NCI-H774 (cell line): ENCODE measurements at regions not wholly inside any gene's neighbourhood (a gene's known extent, or its start where the extent isn't known, plus 50 kb on each side); places are given as distances from the start of the nearest gene placed in this dataset.
"Not testable (repeated sequence)": the region's sequence is repeated elsewhere in the genome, so short reads cannot be mapped to it uniquely, and the experiment has no call there.

Experiments used
- DNase-seq: peaks from one replicate; lab custom pipeline; 2025; lab: John Stamatoyannopoulos, UW

DNA sequence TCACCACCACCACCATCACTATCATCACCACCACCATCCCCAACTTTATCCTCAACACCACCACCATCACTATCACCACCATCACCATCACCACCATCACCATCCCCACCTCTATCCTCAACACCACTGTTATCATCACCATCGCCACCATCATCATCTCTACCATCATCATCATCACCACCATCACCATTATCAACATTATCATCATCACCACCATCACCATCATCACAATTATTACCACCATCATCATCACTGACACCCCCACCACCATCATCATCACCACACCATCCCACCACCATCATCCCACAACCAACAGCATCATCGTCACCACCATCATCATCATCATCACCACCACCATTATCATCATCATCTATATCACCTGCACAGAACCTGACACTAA, 188.4 kb upstream of the PWP1 start:
- no peak for DNase-seq

DNA sequence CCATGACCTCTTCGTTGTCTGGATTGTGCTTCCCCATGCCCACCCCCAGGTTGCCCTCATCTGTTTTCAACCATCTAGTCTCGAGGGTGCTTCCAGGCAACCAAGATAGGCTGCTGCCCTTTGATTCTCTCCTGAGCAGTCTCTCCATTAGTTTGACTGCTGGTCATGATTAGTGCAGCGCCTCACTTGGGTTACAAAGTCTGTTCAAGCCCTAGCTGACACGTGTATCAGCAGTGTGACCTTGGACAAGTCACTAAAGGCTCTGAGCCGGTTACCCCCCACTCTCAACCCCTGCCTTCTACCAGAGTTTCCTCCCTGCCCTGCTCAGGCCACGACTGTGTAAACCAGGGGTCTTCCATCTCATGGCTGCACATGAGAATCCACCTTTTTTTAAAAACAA, 185.3 kb upstream of the PWP1 start:
- no peak for DNase-seq

- no peak for DNase-seq
Observed at GRCh38 chr12:107501681-107502080, 183.9 kb upstream of the PWP1 start.

DNA sequence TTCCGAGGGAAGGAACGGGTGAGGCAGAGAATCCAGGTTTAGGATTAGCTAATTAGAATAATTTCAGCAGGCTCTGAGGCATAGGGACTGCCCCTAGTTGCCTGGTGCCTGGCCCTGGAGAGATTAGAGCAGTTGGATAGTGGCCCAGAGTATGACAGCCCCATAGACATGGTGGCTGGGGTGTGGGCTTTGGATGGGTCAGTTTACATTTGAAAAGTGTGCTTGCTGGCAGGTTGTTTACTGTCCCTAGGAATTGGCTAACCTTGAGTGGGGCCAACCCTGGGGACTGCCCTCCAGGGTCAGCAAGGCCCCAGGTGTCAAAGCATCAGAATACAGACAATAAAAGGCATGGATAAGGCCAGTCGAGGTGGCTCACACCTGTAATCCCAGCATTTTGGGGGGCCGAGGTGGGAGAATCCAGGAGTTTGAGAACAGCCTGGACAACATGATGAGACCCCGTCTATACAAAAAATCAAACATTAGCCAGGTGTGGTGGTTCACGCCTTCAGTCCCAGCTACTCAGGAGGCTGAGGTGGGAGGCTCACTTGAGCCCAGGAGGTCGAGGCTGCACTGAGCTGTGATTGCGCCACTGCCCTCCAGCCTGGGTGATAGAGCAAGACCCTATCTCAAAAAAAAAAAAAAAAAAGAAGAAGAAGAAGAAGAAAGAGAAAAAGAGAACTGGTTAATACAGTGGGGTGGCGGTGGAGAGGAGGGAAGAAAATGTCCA, 182.3 kb upstream of the PWP1 start:
- DNase-seq: no peak

- DNase-seq: no peak
Observed at GRCh38 chr12:107503887-107504885, 181.4 kb upstream of the PWP1 start.

DNA sequence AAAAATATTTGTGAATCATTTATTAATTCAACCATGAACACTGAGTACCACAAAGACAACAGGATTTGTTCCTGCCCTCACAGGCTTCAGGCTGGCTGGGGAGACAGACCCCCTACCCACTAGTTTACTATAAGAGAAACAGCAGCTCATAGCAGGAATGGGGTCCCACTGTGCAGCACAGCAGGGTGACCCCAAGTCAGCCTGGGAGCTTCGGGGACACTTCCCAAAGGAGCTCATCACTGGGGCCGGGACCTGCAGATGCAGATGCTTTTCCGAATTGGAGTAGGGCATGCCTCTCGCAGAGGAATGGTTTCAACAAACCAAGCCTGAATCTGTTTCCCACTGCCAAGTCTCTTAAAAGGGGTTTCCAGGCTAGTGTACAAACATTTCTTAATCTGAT, 176.2 kb upstream of the PWP1 start:
- DNase-seq: no peak

GRCh38 chr12:107510211-107510610, 175.4 kb upstream of the PWP1 start:
- no peak for DNase-seq

DNA sequence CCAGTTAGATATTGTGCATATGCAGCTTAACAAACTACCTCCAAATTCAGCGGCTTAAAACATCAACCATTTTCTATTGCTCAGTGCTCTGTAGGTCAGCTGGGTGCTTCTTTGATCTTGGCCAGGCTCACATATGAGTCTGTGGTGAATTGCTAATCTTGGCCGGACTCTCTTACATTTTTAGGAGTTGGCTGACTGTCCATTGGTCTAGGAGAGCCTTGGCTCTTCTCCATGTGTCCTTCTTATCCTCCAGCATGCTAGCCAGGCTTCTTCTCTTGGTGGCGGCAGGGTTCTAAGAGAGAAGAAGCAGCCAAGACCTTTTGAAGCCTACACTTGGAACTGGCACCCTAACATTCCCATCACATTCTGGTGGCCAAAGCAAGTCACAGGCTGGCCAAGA, 174.3 kb upstream of the PWP1 start:
- DNase-seq: no peak

GRCh38 chr12:107512391-107512790, 173.2 kb upstream of the PWP1 start:
- DNase-seq: no peak

DNA sequence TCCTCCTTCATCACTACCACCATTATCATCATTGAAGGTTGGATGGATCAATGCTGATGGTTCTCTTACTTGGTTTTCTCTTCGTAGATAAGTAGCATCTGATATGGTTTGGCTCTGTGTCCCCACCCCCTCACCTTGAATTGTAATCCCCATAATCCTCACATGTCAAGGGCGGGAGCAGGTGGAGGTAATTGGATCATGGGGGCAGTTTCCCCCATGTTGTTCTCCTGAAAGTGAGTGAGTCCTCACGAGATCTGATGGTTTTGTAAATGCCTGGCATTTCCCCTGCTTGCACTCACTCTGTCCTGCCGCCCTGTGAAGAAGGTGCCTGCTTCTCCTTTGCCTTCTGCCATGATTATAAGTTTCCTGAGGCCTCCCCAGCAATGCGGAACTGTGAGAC, 172.4 kb upstream of the PWP1 start:
- DNase-seq: no peak

DNA sequence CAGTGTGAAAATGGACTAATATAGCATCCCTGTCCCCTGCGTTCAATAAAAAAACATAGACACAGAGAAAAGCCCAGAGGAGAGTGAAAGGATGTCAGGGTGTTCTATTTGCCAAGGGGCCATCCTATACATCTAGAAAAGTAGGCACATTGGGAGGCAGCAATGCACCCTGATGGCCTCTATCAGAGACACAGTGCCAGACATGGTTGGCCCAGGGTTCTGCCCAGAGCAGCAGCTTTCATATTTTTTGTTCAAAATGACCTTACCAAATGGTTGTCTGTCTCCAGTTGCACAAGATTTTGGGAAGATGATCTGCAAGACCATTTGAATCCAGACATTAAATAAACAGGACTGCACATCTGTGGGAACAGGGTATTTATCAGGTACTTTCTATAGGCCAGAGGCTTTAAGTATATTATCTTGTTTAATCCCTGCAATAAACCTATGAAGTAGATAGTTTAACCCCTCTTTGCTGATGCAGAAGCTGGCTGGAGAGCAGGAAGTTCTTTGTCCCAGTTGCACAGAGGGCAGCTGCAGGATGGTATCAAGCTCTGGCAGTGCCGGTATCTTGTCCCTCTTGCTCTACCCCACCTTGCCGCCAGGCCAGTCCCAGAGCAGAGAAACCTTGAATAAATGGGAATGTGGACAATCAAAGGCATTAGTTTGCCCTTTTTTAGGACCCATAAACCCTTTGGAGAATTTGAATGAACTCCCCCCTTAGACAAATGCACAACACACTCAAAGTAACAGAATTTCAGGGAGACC, 171.8 kb upstream of the PWP1 start:
- DNase-seq: no peak

- DNase-seq: no peak
Observed at GRCh38 chr12:107514887-107515445, 170.6 kb upstream of the PWP1 start.

- peak; percentile 24 for DNase-seq
Observed at GRCh38 chr12:107515446-107515958, 170.1 kb upstream of the PWP1 start.

GRCh38 chr12:107517816-107518215, 167.8 kb upstream of the PWP1 start:
- not testable (repeated sequence) for DNase-seq

DNA sequence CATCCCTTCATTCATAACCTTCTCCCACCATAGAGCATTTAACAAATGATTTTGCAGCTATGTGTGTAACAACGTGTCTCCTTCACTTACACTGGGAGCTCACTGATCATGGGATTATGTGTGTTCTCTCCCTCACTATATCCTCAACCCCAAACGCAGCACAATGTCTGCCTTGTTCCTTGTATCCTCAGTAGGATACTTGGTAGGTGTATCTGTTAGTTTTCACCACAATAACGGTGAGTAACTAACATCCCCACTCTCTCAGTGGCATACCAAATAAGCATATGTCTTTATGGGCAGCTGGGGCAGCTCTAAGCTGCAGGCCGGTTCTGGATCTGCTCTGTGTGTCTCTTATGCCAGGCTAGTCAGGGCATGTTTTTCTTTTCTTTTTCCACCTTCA, 166.7 kb upstream of the PWP1 start:
- DNase-seq: no peak

DNA sequence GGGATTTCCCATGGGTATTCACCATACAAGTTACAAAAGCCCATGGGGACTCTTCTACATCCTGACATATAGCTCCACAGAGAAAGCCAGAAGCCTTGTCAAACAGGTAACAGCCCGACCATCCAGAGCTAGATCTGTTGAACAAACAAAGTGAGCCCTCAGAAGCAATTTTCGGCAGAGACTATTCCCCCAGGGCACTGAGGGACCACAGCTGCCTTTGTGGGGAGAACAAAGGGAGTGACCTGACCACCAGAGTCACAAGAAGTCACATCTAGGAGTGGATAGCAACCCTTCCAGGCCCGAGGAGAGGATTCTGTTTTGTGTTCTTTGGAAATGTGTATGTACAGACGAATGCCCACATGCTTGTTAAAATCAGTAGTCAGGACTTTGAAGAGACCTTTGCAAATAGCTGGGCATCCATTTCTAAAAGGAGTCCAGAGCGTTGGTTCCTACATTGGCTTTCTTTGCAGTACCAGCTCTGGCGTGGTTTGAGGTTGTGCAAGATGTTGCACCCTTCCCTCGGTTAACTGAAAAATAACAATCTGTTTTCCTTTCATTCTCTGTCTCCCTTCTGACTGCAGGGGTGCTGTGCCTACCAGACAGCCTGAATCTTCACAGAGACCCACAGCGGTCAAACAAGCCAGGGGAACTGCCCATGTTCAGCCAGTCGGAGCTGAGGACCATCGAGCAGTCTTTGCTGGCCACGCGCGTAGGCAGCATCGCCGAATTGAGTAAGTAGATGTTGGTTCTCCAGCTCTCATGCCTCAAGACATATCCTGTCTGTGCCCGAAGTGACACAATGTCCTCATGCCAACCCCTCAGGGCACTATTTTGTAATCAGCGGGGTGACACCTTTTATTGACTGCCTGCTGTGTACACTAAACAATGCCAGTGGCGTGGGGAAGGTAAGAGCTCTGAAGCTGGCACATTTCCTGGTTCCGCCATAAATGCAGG, 165.4 kb upstream of the PWP1 start:
- DNase-seq: no peak

DNA sequence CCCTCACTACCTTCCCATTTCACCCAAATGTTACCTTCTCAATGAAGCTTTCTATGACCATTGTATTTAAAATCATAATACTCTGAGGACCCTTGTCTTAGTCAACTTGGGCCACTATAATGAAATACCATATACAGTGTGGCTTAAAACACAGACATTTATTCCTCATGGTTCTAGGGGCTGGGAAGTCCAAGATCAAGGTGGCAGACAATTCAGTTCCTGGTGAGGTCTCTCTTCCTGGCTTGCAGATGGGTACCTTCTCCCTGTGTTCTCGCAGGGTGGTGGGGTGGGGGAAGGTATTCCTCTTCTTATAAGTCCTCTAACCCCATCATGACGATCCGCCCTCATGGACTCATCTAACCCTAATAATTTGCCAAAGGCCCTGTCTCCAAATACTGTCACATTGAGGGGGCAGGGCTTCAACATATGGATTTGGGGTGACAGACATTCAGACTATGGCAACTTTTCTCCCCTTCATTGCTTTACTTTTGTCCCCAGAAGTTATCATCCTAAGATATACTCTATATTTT, 163.7 kb upstream of the PWP1 start:
- no peak for DNase-seq

DNA sequence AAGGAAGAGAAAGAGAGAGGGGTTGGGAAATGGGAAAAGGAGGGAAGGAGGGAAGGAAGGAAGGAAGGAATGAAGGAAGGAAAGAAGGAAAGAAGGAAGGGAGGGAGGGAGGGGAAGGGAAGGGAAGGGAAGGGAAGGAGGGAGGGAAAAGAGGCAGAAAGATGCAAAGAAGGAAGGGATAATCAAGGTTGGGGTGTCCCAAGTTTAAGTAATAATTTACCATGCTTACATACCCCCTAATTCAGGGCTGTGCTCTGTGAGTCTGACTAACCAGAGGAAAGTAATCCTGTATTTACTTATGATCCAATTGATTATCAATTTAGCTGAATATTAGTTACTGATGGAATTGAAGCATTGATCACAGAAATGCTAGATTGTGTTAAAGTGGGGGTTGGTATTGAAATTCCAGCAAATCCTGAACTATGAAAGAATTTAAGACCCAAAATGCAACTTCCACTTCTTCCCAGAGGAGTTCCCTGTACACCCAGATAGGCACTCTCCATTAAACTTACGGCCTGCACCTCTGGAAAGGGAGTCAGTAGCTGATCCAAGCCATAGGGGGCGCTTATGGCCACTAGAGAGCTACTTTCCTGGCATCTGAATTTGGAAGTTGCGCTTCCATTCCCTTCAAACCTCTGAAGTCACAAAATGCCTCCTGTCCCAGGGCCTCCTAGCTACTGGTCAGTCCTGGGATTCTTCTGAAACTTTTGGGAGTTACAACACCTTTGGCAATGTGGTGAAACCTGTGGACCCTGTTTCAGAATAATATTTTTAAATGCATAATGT, 162.7 kb upstream of the PWP1 start:
- DNase-seq: peak; percentile 64

DNA sequence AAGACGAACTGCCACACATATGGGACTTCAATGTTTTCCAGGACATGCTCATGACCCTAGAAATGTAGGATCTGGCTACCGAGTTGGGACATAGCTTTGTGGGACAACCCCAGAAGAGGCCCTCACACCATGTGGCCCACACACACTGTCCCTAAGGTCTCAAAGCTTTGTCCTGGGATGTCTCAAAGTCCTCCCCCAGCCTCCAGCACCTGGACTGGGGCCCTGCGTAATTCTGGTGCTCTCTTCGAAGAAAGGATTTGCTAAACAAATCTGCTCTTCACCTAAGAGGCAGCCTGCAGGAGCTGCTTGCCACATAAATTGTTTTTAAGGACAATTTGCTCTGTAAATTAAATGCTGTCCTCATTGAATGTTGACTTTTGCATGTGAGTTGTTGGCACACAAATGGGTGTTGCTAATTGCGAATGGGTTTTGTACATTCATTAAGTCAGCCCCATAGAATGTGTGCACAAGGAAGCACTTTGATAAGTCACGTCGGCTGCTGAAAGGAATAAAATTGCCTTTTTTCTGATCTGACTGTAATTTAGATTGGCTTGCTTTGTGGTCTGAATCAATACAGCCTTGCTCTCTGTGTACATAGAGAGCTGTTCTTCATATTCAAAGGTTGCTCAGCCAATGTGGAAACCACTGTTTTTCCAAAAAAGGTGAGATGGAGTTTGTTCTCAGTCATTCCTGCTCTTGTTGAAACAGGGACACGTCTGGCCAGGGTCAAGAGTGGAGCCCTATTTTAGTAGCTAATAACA, 161.6 kb upstream of the PWP1 start:
- peak; percentile 99 for DNase-seq
